Transverse colon (tissue), 4 donors: ENCODE measurements at regions not wholly inside any gene's neighbourhood (a gene's known extent, or its start where the extent isn't known, plus 50 kb on each side); places are given as distances from the start of the nearest gene placed in this dataset.

Source experiments
- DNase-seq: peaks from one replicate; pipeline ENCODE4 v3.0.0-alpha.2; 2019
- H3K27ac ChIP-seq, 4 donors: fragments of 200-600 bp; sonication (generic); 2 replicates each; pipeline ENCODE4 v1.5.1; 2016 to 2018; ENCODE audit warnings: inconsistent platforms in 4 of 4
- H3K27me3 ChIP-seq: fragments of 200-600 bp; sonication (generic); 2 replicates; pipeline ENCODE4 v1.5.1; 2017; ENCODE audit warnings: inconsistent platforms
- H3K36me3 ChIP-seq, 4 donors: fragments of 200-600 bp; sonication (generic); 2 replicates each; pipeline ENCODE4 v1.5.1; 2017 to 2019; ENCODE audit warnings: inconsistent platforms in 4 of 4
- H3K4me1 ChIP-seq, 4 donors: fragments of 200-600 bp; sonication (generic); 2 replicates each; pipeline ENCODE4 v1.5.1; 2017 to 2020; ENCODE audit warnings: inconsistent platforms in 4 of 4
- H3K4me3 ChIP-seq, 4 donors: fragments of 200-600 bp; sonication (generic); 1 replicate in 1 of 4; 2 replicates in 3 of 4; pipeline versions ENCODE4 v1.5.1 to v1.6.1; 2017 to 2019; ENCODE audit warnings: inconsistent platforms in 4 of 4
- H3K9me3 ChIP-seq, 2 donors: fragments of 200-600 bp; sonication (generic); 2 replicates each; pipeline ENCODE4 v1.5.1; 2017 to 2019; ENCODE audit warnings: inconsistent platforms in 2 of 2
- EP300 ChIP-seq: sonication (generic); formaldehyde crosslinking; IDR thresholded peaks from one replicate; pipeline ENCODE4 v1.6.1; 2017; ENCODE audit warnings: antibody characterized with exemption, low read depth
- POLR2A ChIP-seq: fragments of 450-650 bp; IDR thresholded peaks from one replicate; pipeline ENCODE4 v1.6.1; 2016; ENCODE audit warnings: antibody characterized with exemption, mild to moderate bottlenecking, moderate library complexity
- POLR2AphosphoS5 ChIP-seq, 3 donors: sonication (generic); formaldehyde crosslinking; IDR thresholded peaks; one replicate each; pipeline ENCODE4 v1.6.1; 2016; ENCODE audit warnings: antibody characterized with exemption in 3 of 3
- WGBS, 2 donors: methylation state at CpG; one replicate each; pipeline ENCODE4 v1.1.5; 2018; ENCODE audit warnings: low coverage in 1 of 2; 5-methylcytosine and 5-hydroxymethylcytosine counted together
- in situ Hi-C, 4 donors: fragments of 200-750 bp; cut with MboI; loops; one replicate each; pipeline versions ENCODE4 v1.15.0 to v1.15.1; 2017; ENCODE audit warnings: low sequenced_read_pairs in 3 of 4, low pct_ligation_motif_present in 1 of 4, low pct_unique_long_range_greater_than_20kb in 1 of 4
- intact Hi-C: fragments of 100-400 bp; cut with DNase I; formaldehyde crosslinking; loops from one replicate; pipeline ENCODE4 v1.15.1; 2023; ENCODE audit warnings: low total_unique reads
- TF ChIP-seq, protein P1 (sequence below), 5 experiments: fragments of 200-600 bp in 3 of 5; fragments of 450-650 bp in 2 of 5; sonication (generic) in 3 of 5; IDR thresholded peaks; 1 replicate in 2 of 5; 2 replicates in 3 of 5; pipeline ENCODE4 v1.5.1; 2016 to 2017; ENCODE audit warnings: antibody characterized with exemption in 5 of 5, inconsistent platforms in 3 of 5, mild to moderate bottlenecking in 2 of 5, moderate library complexity in 1 of 5

- Histone ChIP-seq H3K36me3 (no peaks in the 10 kb centered on the region), H3K4me3 (no peak overlapping the region), H3K9me3 (no peaks in the 10 kb centered on the region), H3K4me1 (peaks cover 6 to 22% (median 14%) of the 10 kb centered on the region in 4 donors), H3K27me3 (no peaks in the 10 kb centered on the region), H3K27ac (no peak overlapping the region)
- TF ChIP-seq, protein P1, sequence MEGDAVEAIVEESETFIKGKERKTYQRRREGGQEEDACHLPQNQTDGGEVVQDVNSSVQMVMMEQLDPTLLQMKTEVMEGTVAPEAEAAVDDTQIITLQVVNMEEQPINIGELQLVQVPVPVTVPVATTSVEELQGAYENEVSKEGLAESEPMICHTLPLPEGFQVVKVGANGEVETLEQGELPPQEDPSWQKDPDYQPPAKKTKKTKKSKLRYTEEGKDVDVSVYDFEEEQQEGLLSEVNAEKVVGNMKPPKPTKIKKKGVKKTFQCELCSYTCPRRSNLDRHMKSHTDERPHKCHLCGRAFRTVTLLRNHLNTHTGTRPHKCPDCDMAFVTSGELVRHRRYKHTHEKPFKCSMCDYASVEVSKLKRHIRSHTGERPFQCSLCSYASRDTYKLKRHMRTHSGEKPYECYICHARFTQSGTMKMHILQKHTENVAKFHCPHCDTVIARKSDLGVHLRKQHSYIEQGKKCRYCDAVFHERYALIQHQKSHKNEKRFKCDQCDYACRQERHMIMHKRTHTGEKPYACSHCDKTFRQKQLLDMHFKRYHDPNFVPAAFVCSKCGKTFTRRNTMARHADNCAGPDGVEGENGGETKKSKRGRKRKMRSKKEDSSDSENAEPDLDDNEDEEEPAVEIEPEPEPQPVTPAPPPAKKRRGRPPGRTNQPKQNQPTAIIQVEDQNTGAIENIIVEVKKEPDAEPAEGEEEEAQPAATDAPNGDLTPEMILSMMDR (IDR thresholded peaks at IDR 0.05): no peak
- TF ChIP-seq POLR2A: no peak
- no peak for TF ChIP-seq POLR2AphosphoS5 (IDR thresholded peaks at IDR 0.05)
- no peak for TF ChIP-seq EP300
- WGBS, 2 donors: 38 to 76% methylated on average over 4 to 9 of the region's 9 CpGs
- DNase-seq: no peak
- intact Hi-C loops: no loop called here
- in situ Hi-C loops: loop anchor here in 3 of 4 donors (5.0 to 25.0 kb wide), 4 partner anchors 185 to 540 kb away; partner anchors contain the start of gene HES1 (in 1 of the 3)
Observed at GRCh38 chr3:193777524-193777923, 184.5 kb downstream of the OPA1 start.

GRCh38 chr3:193778676-193779075, 185.7 kb downstream of the OPA1 start:
- TF ChIP-seq EP300 (no peak), POLR2A (no peak), POLR2AphosphoS5 (IDR thresholded peaks at IDR 0.05) (no peak)
- TF ChIP-seq, protein P1 (IDR thresholded peaks at IDR 0.05): no peak
- Histone ChIP-seq H3K27me3 (no peaks in the 10 kb centered on the region), H3K27ac (no peak overlapping the region), H3K4me1 (peaks cover 6 to 27% (median 17%) of the 10 kb centered on the region in 4 donors), H3K9me3 (no peaks in the 10 kb centered on the region), H3K4me3 (no peak overlapping the region), H3K36me3 (no peaks in the 10 kb centered on the region)
- in situ Hi-C loops: loop anchor here in 3 of 4 donors (5.0 to 25.0 kb wide), 4 partner anchors 184 to 539 kb away; partner anchors contain the start of gene HES1 (in 1 of the 3)
- intact Hi-C loops: no loop called here
- 86 to 88% methylated on average over 7 to 10 of the region's 10 CpGs for WGBS, 2 donors
- no peak for DNase-seq

- Histone ChIP-seq H3K4me1 (peaks cover 6 to 27% (median 17%) of the 10 kb centered on the region in 4 donors), H3K36me3 (no peaks in the 10 kb centered on the region), H3K4me3 (no peak overlapping the region), H3K27me3 (no peaks in the 10 kb centered on the region), H3K27ac (no peak overlapping the region), H3K9me3 (no peaks in the 10 kb centered on the region)
- no peak for TF ChIP-seq EP300
- TF ChIP-seq, protein P1 (IDR thresholded peaks at IDR 0.05): no peak
- no peak for TF ChIP-seq POLR2A
- intact Hi-C loops: loop anchor here (5.0 kb wide), 1 partner anchor 537 kb away; no protein-coding TSS in a partner anchor
- WGBS, 2 donors: 63 to 100% methylated on average over 1 to 6 of the region's 6 CpGs
- in situ Hi-C loops: loop anchor here (5.0 to 25.0 kb wide), 6 partner anchors 182 to 537 kb away; partner anchors contain the start of gene HES1 (in 3 of the 4)
- DNase-seq: no peak
Observed at GRCh38 chr3:193779933-193780332, 186.9 kb downstream of the OPA1 start.

GRCh38 chr3:193780397-193780796, 187.4 kb downstream of the OPA1 start:
- TF ChIP-seq POLR2A (no peak), EP300 (no peak), POLR2AphosphoS5 (IDR thresholded peaks at IDR 0.05) (no peak)
- TF ChIP-seq, protein P1 (IDR thresholded peaks at IDR 0.05): no peak
- Histone ChIP-seq H3K9me3 (no peaks in the 10 kb centered on the region), H3K27me3 (no peaks in the 10 kb centered on the region), H3K36me3 (no peaks in the 10 kb centered on the region), H3K27ac (no peak overlapping the region), H3K4me1 (peaks cover 6 to 27% (median 17%) of the 10 kb centered on the region in 4 donors), H3K4me3 (no peak overlapping the region)
- no peak for DNase-seq
- 52% methylated on average over 8 of the region's 8 CpGs; no CpG with 5 or more reads in 1 of the 2 donors for WGBS, 2 donors
- intact Hi-C loops: loop anchor here (5.0 kb wide), 1 partner anchor 537 kb away; no protein-coding TSS in a partner anchor
- in situ Hi-C loops: loop anchor here (5.0 to 25.0 kb wide), 6 partner anchors 182 to 537 kb away; partner anchors contain the start of gene HES1 (in 3 of the 4)
